Omental fat pad (tissue), 3 donors: ENCODE measurements at regions not wholly inside any gene's neighbourhood (a gene's known extent, or its start where the extent isn't known, plus 50 kb on each side); places are given as distances from the start of the nearest gene placed in this dataset.
"Not testable (repeated sequence)": the region's sequence is repeated elsewhere in the genome, so short reads cannot be mapped to it uniquely, and the experiment has no call there.

Experiments used
- ATAC-seq: fragments of 150-250 bp; one replicate; pipeline ENCODE4 v1.9.1; 2016; ENCODE audit warnings: mild to moderate bottlenecking, moderate library complexity; ENCODE audit not compliant: low FRiP score
- DNase-seq: peaks from one replicate; pipeline ENCODE4 v3.0.0-alpha.2; 2019; ENCODE audit warnings: low spot score
- CTCF ChIP-seq, 3 donors: fragments of 450-650 bp; IDR thresholded peaks; one replicate each; pipeline ENCODE4 v1.5.1; 2016 to 2017; ENCODE audit warnings: antibody characterized with exemption in 3 of 3, mild to moderate bottlenecking in 3 of 3, moderate library complexity in 2 of 3

- no peak for DNase-seq
- TF ChIP-seq CTCF (IDR thresholded peaks at IDR 0.05) = no peak
- no peak for ATAC-seq
Measured at GRCh38 chr5:152592416-152592815, 187.3 kb upstream of the NMUR2 start.

DNA sequence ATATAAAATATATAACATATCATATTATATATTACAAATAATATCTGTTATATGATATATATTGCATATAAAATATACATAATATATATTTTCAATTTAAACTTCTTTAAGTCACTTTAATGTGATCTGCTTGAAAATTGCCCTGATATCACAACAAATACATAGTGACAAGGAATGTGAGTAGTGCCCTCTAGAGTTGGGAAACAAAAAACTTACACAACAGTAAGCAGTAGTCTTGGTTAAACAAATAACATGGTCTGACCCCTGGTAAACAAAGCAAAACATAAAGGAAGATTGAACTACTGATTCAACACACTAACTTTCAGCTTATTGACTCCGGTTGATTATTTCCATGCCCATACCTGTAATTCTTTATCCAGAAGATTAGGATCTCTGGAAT lies 188.3 kb upstream of the NMUR2 start:
- ATAC-seq (no peak), DNase-seq (no peak)
- TF ChIP-seq CTCF (IDR thresholded peaks at IDR 0.05) = no peak

DNA sequence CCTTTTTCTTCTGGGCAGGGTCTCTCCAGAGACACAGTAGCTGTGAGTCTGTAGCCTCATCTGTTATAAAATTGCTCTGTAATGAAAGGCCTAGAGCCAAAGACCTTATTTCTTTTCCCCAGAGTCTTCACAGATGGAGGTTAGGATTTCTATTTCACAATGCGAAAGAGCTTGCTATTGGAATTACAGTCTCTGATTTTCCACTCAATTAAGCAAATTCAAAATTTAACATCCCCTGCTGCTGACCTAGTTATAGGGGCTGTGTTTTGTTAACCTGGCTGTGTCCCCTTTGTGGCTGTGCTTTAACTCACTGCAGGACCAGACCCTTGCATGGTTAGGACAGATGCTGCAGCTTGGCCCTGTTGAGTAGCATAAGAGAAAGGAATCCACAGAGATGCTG lies 190.3 kb upstream of the NMUR2 start:
- no peak for TF ChIP-seq CTCF (IDR thresholded peaks at IDR 0.05)
- DNase-seq (no peak), ATAC-seq (no peak)

DNA sequence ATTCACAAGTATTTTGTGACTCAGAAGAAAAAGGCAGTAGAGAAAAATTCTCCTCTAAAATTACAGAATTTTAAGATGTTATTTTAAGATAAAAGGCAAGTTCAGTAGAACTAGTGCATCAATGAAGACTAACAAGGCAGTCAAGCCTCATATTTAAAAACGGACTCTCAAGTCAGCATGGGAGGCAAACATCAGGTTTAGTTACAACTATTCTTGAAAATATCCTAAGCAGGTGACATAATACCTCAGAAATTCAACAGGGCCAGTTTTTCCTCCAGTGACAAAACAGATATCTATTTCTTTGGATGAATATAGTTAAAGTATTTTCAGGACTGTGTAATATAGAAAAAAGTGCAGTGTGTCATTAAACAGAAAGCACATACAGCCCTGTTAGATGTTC lies 194.0 kb upstream of the NMUR2 start:
- ATAC-seq = no peak
- DNase-seq = no peak
- no peak for TF ChIP-seq CTCF (IDR thresholded peaks at IDR 0.05)

DNA sequence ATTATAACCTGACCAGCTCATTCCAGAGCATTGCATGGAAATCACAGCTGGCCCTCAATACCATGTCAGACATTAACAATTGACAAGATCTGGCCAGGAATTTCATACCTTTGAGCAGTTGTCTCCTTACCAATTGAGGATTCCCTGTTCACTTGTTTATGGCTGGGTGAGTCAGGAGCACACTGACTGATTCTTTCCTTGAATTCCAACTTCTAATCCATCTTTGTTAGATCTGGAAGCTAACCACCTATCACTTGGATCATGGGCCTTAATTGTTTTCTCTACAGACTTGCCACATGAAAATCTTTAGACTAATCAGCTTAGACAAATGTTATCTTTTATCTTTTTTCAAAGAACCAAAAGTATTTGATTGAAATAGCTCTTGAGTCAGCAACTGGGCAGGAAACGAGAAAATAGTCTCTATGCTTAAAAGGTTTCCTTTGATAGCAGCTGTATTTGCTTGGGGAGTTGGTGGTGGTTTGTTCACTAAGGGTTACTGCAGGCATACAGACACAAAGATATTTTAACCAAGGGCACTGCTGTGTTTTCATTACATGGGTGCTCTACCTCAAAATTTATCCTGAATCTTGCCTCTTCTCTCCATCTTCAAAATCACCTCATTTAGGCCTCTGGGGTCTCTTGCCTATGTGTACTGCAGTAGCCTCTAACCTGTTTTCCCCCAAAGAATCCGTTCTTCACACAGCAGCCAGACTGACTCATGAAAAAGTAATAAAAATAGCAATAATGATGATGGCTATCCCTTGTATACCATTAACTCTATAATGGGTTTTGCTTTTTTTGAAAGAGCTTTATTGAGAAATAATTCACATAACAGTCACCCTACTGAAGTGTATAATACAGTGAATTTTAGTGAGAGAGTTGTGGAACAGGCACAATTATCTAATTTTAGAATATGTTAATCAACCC lies 197.0 kb upstream of the NMUR2 start:
- TF ChIP-seq CTCF (IDR thresholded peaks at IDR 0.05) = no peak
- no peak for ATAC-seq
- no peak for DNase-seq

- not testable (repeated sequence) for ATAC-seq
Measured at GRCh38 chr5:152606050-152606449, 201.0 kb upstream of the NMUR2 start.

DNA sequence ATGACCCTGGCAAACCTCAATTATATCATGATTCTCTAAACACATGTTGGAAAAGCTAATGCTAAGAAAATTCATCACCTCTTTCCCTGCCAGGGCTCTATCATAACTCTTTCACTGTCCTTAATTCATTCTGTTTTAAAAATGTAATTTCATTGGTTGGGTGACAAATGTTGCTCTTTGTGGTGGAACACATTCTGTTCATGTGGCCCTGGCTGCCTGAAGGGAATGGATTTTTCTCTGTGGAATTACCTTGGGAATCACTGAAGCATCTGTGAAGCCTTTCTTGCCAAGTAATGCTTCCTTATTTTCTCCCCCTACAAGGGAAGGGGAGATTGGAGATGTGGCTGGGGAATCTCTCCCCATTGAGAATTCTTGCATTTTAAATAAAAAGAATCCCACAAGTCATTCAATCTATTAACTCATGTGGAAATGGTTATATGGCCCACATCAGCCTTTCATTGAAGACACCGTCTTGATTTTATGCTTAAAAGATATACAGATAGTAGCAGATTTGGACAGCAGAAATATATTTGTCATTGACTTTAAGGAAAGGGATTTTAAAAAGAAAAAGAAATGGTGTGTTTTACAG lies 201.8 kb upstream of the NMUR2 start:
- no peak for TF ChIP-seq CTCF (IDR thresholded peaks at IDR 0.05)
- no peak for DNase-seq
- ATAC-seq = no peak

More at GRCh38 chr5:152606050-152606449, 201.0 kb upstream of the NMUR2 start:
- not testable (repeated sequence) for DNase-seq
